ENCODE measurements at regions not wholly inside any gene's neighbourhood (a gene's known extent, or its start where the extent isn't known, plus 50 kb on each side); places are given as distances from the start of the nearest gene placed in this dataset.

- RAD21 ChIA-PET (ENCODE audit: low non-redundant PET in 1 of 2, low total read pairs in 2 of 2, uncharacterized antibody in 2 of 2, unreplicated experiment in 2 of 2): no interaction called here
- DNase-seq (ENCODE audit: low read depth, low spot score): no peak
- no peak for ATAC-seq
- Histone ChIP-seq H3K9me3 (ENCODE audit: control insufficient read depth in 1 of 2, insufficient read depth in 1 of 2, low read depth in 1 of 2, low read length in 2 of 2) (no peaks in the 10 kb centered on the region), H3K9ac (ENCODE audit: low read length) (no peak overlapping the region), H3K4me2 (ENCODE audit: low read length) (no peak overlapping the region), H2AFZ (ENCODE audit: low read depth, low read length, poor library complexity, severe bottlenecking) (no peak overlapping the region), H3K79me2 (ENCODE audit: insufficient read depth, low read length) (no peaks in the 10 kb centered on the region), H3K27ac (ENCODE audit: low read depth, low read length) (no peak overlapping the region), H3K36me3 (ENCODE audit: control insufficient read depth in 1 of 2, insufficient read depth in 2 of 2, low read length in 2 of 2) (no peaks in the 10 kb centered on the region), H4K20me1 (ENCODE audit: insufficient read depth) (no peaks in the 10 kb centered on the region), H3K9me2 (ENCODE audit: insufficient read depth) (no peaks in the 10 kb centered on the region), H3K27me3 (ENCODE audit: insufficient read depth, low read length) (no peaks in the 10 kb centered on the region), H3K4me1 (ENCODE audit: control insufficient read depth in 1 of 2, insufficient read depth in 2 of 2, low read length in 2 of 2) (peaks cover 6 to 12% of the 10 kb centered on the region in 2 experiments; a peak in 2 of 4 replicates), H3K4me3 (replicated peaks in 1 of 2; ENCODE audit: low read depth in 1 of 2, low read length in 2 of 2) (no peak overlapping the region)
- BruUV-seq (replicated peaks): no TSS peak
- intact Hi-C loops (cut with micrococcal nuclease): no loop called here
- TF ChIP-seq EZH2phosphoT487 (IDR thresholded peaks at IDR 0.05; ENCODE audit: borderline replicate concordance): no peak
- no peak for TF ChIP-seq SIN3A (IDR thresholded peaks at IDR 0.05; ENCODE audit: low read depth)
- no peak for TF ChIP-seq MAX (IDR thresholded peaks at IDR 0.05)
- TF ChIP-seq CBX3 (IDR thresholded peaks at IDR 0.05; ENCODE audit: low read depth): no peak
- TF ChIP-seq ZFX (IDR thresholded peaks at IDR 0.05): no peak
- TF ChIP-seq FOSL1 (IDR thresholded peaks at IDR 0.05; ENCODE audit: low read depth): no peak
- no peak for TF ChIP-seq YY1 (IDR thresholded peaks at IDR 0.05; ENCODE audit: extremely low read depth, insufficient replicate concordance, low read depth, low read length)
- no peak for TF ChIP-seq POLR2AphosphoS5 (IDR thresholded peaks at IDR 0.05; ENCODE audit: low read depth, low read length)
- no peak for TF ChIP-seq CEBPB (IDR thresholded peaks at IDR 0.05; ENCODE audit: low read depth)
- TF ChIP-seq SRF (IDR thresholded peaks at IDR 0.05; ENCODE audit: low read depth): no peak
- TF ChIP-seq ELF1 (IDR thresholded peaks at IDR 0.05; ENCODE audit: borderline replicate concordance, low read depth): no peak
- TF ChIP-seq REST (IDR thresholded peaks at IDR 0.05; ENCODE audit: low read depth): no peak
- no peak for TF ChIP-seq RAD21 (IDR thresholded peaks at IDR 0.05; ENCODE audit: low read depth)
- TF ChIP-seq ZNF274 (IDR thresholded peaks at IDR 0.05; ENCODE audit: low read depth, low read length): no peak
- no peak for TF ChIP-seq TCF7L2 (IDR thresholded peaks at IDR 0.05; ENCODE audit: borderline replicate concordance, extremely low read depth, insufficient read depth, insufficient read length)
- no peak for TF ChIP-seq JUND (IDR thresholded peaks at IDR 0.05)
- no peak for TF ChIP-seq POLR2A (IDR thresholded peaks at IDR 0.05; ENCODE audit: borderline replicate concordance, extremely low read depth, insufficient read depth, insufficient read length)
- TF ChIP-seq EGR1 (IDR thresholded peaks at IDR 0.05; ENCODE audit: low read depth): no peak
- POLR2A ChIA-PET: no interaction called here
- CTCF ChIA-PET: no interaction called here
Observed at GRCh38 chr13:109684084-109684823, 102.1 kb downstream of the IRS2 start.

All from HCT116 (cell line).